OCI-LY1 (cell line): ENCODE measurements at regions not wholly inside any gene's neighbourhood (a gene's known extent, or its start where the extent isn't known, plus 50 kb on each side); places are given as distances from the start of the nearest gene placed in this dataset.

Source experiments
- CTCF ChIP-seq: fragments of 200-600 bp; sonication (generic), shearing (Covaris generic); IDR thresholded peaks from 2 replicates; pipeline ENCODE4 v1.5.1; 2017; ENCODE audit warnings: mild to moderate bottlenecking, antibody characterized with exemption, low read length, moderate library complexity, mixed read lengths
- EZH2 ChIP-seq: fragments of 200-600 bp; sonication (generic), shearing (Covaris generic); IDR thresholded peaks from 2 replicates; pipeline ENCODE4 v1.8.0; 2017; ENCODE audit warnings: borderline replicate concordance, mixed run types, mild to moderate bottlenecking, antibody characterized with exemption, low read length, moderate library complexity, mixed read lengths

GRCh38 chr5:68049053-68049713 lies 166.4 kb upstream of the PIK3R1 start:
- TF ChIP-seq CTCF: no peak
- TF ChIP-seq EZH2: no peak
